GM23338 (cell line): ENCODE measurements at regions not wholly inside any gene's neighbourhood (a gene's known extent, or its start where the extent isn't known, plus 50 kb on each side); places are given as distances from the start of the nearest gene placed in this dataset.

Source experiments
- ATAC-seq: fragments of 200-7000 bp; cut with Tn5 transposase; 3 replicates; pipeline ENCODE4 v1.9.1; 2020
- DNase-seq: peaks from one replicate; pipeline ENCODE4 v3.0.0-alpha.2; 2015; ENCODE audit warnings: low spot score
- H2AFZ ChIP-seq: fragments of 200-600 bp; sonication (generic); 2 replicates; pipeline ENCODE4 v1.8.0; 2016; ENCODE audit warnings: antibody characterized with exemption, mild to moderate bottlenecking, moderate library complexity
- H3F3A ChIP-seq: fragments of 200-600 bp; sonication (generic); replicated peaks from 2 replicates; pipeline ENCODE4 v1.8.0; 2017; ENCODE audit warnings: antibody characterized with exemption, mixed run types, low read depth
- H3K27ac ChIP-seq: fragments of 200-600 bp; sonication (generic); 2 replicates; pipeline ENCODE4 v1.6.1; 2016; ENCODE audit warnings: low read depth
- H3K27me3 ChIP-seq: fragments of 200-600 bp; sonication (generic); 2 replicates; pipeline ENCODE4 v1.8.0; 2016; ENCODE audit warnings: mild to moderate bottlenecking, mixed run types, moderate library complexity; ENCODE audit not compliant: insufficient read depth
- H3K36me3 ChIP-seq: fragments of 200-600 bp; sonication (generic); 2 replicates; pipeline ENCODE4 v1.8.0; 2016; ENCODE audit warnings: mild to moderate bottlenecking; ENCODE audit not compliant: insufficient read depth
- H3K4me1 ChIP-seq: fragments of 200-600 bp; sonication (generic); 2 replicates; pipeline ENCODE4 v1.8.0; 2016; ENCODE audit warnings: mild to moderate bottlenecking, moderate library complexity; ENCODE audit not compliant: insufficient read depth
- H3K4me2 ChIP-seq: fragments of 200-600 bp; sonication (generic); 2 replicates; pipeline ENCODE4 v1.7.1; 2017; ENCODE audit warnings: mixed run types
- H3K4me3 ChIP-seq: fragments of 200-600 bp; sonication (generic); 2 replicates; pipeline ENCODE4 v1.6.1; 2016; ENCODE audit warnings: mixed run types
- H3K79me2 ChIP-seq: fragments of 200-600 bp; sonication (generic); replicated peaks from 2 replicates; pipeline ENCODE4 v1.8.0; 2017; ENCODE audit warnings: mild to moderate bottlenecking; ENCODE audit not compliant: insufficient read depth
- H3K9me2 ChIP-seq: fragments of 200-600 bp; sonication (generic); 2 replicates; pipeline ENCODE4 v1.8.0; 2017; ENCODE audit not compliant: insufficient read depth
- H4K20me1 ChIP-seq: fragments of 200-600 bp; sonication (generic); replicated peaks from 2 replicates; pipeline ENCODE4 v1.8.0; 2017; ENCODE audit warnings: mild to moderate bottlenecking; ENCODE audit not compliant: insufficient read depth
- H3K27ac Mint-ChIP-seq: 2 replicates; pipeline ENCODE4 v1.8.0; 2020; ENCODE audit warnings: inconsistent platforms, mild to moderate bottlenecking, moderate library complexity, mixed read lengths
- H3K27me3 Mint-ChIP-seq: 3 replicates; pipeline ENCODE4 v1.8.0; 2022; ENCODE audit warnings: low read depth, mild to moderate bottlenecking, moderate library complexity, mixed read lengths, inconsistent platforms; ENCODE audit not compliant: insufficient read depth, poor library complexity
- H3K36me3 Mint-ChIP-seq: 3 replicates; pipeline ENCODE4 v1.8.0; 2021; ENCODE audit warnings: low read depth, mild to moderate bottlenecking, inconsistent platforms, moderate library complexity, mixed read lengths
- H3K4me1 Mint-ChIP-seq: 3 replicates; pipeline ENCODE4 v1.8.0; 2020; ENCODE audit warnings: mild to moderate bottlenecking, inconsistent platforms, mixed read lengths
- H3K4me3 Mint-ChIP-seq: 3 replicates; pipeline ENCODE4 v1.8.0; 2021; ENCODE audit warnings: moderate library complexity, mild to moderate bottlenecking, inconsistent platforms, mixed read lengths
- H3K9me3 Mint-ChIP-seq: 3 replicates; pipeline ENCODE4 v1.8.0; 2020; ENCODE audit warnings: moderate library complexity, mild to moderate bottlenecking, inconsistent platforms, mixed read lengths
- CREB1 ChIP-seq: fragments of 250-450 bp; sonication (Bioruptor Pico); IDR thresholded peaks from 2 replicates; pipeline ENCODE4 v1.5.0; 2020; ENCODE audit warnings: low read depth, mild to moderate bottlenecking, moderate library complexity
- CTCF ChIP-seq, 2 experiments: fragments of 200-600 bp in 1 of 2; sonication (generic) in 1 of 2; conservative IDR thresholded peaks; 2 replicates each; pipeline versions ENCODE4 v1.5.1 to v1.6.1; 2016 to 2017; ENCODE audit warnings: antibody characterized with exemption in 2 of 2, low read depth in 2 of 2, mild to moderate bottlenecking in 2 of 2, moderate library complexity in 1 of 2
- ETS1 ChIP-seq: IDR thresholded peaks from 2 replicates; pipeline ENCODE4 v1.6.1; 2016; ENCODE audit warnings: antibody characterized with exemption
- EZH2 ChIP-seq: fragments of 200-600 bp; sonication (generic); IDR thresholded peaks from one replicate; pipeline ENCODE4 v1.8.0; 2017; ENCODE audit warnings: antibody characterized with exemption, mild to moderate bottlenecking, low read depth; ENCODE audit not compliant: unreplicated experiment
- EZH2phosphoT487 ChIP-seq: fragments of 200-600 bp; sonication (generic); IDR thresholded peaks from one replicate; pipeline ENCODE4 v1.8.1; 2018; ENCODE audit warnings: antibody characterized with exemption; ENCODE audit not compliant: unreplicated experiment
- JUNB ChIP-seq: IDR thresholded peaks from one replicate; pipeline ENCODE4 v1.6.1; 2016; ENCODE audit warnings: antibody characterized with exemption; ENCODE audit not compliant: unreplicated experiment
- NANOG ChIP-seq: IDR thresholded peaks from 2 replicates; pipeline ENCODE4 v1.6.1; 2016; ENCODE audit warnings: antibody characterized with exemption, borderline replicate concordance
- POLR2AphosphoS5 ChIP-seq: IDR thresholded peaks from 2 replicates; pipeline ENCODE4 v1.6.1; 2016; ENCODE audit warnings: antibody characterized with exemption, low read depth
- REST ChIP-seq: IDR thresholded peaks from one replicate; pipeline ENCODE4 v1.6.1; 2018; ENCODE audit warnings: antibody characterized with exemption; ENCODE audit not compliant: unreplicated experiment
- STAT1 ChIP-seq: IDR thresholded peaks from one replicate; pipeline ENCODE4 v1.6.1; 2016; ENCODE audit warnings: antibody characterized with exemption; ENCODE audit not compliant: unreplicated experiment
- ZNF114 ChIP-seq: fragments of 250-450 bp; sonication (Bioruptor Pico); IDR thresholded peaks from 2 replicates; pipeline ENCODE4 v1.5.0; 2020; ENCODE audit warnings: mild to moderate bottlenecking, moderate library complexity
- ZNF331 ChIP-seq: fragments of 250-450 bp; sonication (Bioruptor Pico); IDR thresholded peaks from 2 replicates; pipeline ENCODE4 v1.5.0; 2020; ENCODE audit warnings: low read depth, mild to moderate bottlenecking, moderate library complexity
- ZNF462 ChIP-seq: fragments of 250-450 bp; sonication (Bioruptor Pico); IDR thresholded peaks from 2 replicates; pipeline ENCODE4 v1.5.0; 2020; ENCODE audit warnings: mild to moderate bottlenecking, moderate library complexity

- no peaks in the 10 kb centered on the region for H3K27me3 ChIP-seq
- H3K4me2 ChIP-seq, result no peak overlapping the region
- no peak overlapping the region for H2AFZ ChIP-seq
- no peaks in the 10 kb centered on the region for H3K36me3 ChIP-seq
- no peaks in the 10 kb centered on the region; the same call in 2 of the 3 replicates for H3K4me1 Mint-ChIP-seq
- no peaks in the 10 kb centered on the region for H3K4me1 ChIP-seq
- DNase-seq, result no peak
- TF ChIP-seq EZH2 (no peak), CREB1 (no peak), EZH2phosphoT487 (no peak), POLR2AphosphoS5 (no peak), ZNF331 (CRISPR knock-in tag) (no peak), NANOG (no peak), STAT1 (no peak), JUNB (no peak), ZNF462 (CRISPR knock-in tag) (no peak), REST (no peak), ZNF114 (CRISPR knock-in tag) (no peak), CTCF (conservative IDR thresholded peaks at IDR 0.05; ENCODE audit: low read depth in 2 of 2) (no peak), ETS1 (no peak)
- no peak for ATAC-seq
- H3K4me3 Mint-ChIP-seq, result no peak overlapping the region
- H3K36me3 Mint-ChIP-seq, result no peaks in the 10 kb centered on the region
- H3K27ac Mint-ChIP-seq, result no peak overlapping the region
- H4K20me1 ChIP-seq, result no peaks in the 10 kb centered on the region
- H3K4me3 ChIP-seq, result no peak overlapping the region
- H3K79me2 ChIP-seq, result no peaks in the 10 kb centered on the region
- no peaks in the 10 kb centered on the region for H3F3A ChIP-seq
- no peaks in the 10 kb centered on the region for H3K9me3 Mint-ChIP-seq
- H3K27ac ChIP-seq, result no peak overlapping the region
- H3K27me3 Mint-ChIP-seq, result no peaks in the 10 kb centered on the region
- H3K9me2 ChIP-seq, result peaks cover 2% of the 10 kb centered on the region; the same call in 1 of the 2 replicates
Measured at GRCh38 chr6:5905431-5906339, 101.0 kb downstream of the NRN1 start.
